K562 (cell line): ENCODE measurements at regions not wholly inside any gene's neighbourhood (a gene's known extent, or its start where the extent isn't known, plus 50 kb on each side); places are given as distances from the start of the nearest gene placed in this dataset.

Source experiments
- ATAC-seq: fragments of 200-7000 bp; cut with Tn5 transposase; 3 replicates; pipeline ENCODE4 v1.9.1; 2020; ENCODE audit warnings: moderate library complexity
- BruUV-seq: library from RNA; stranded (reverse); fragments of 400-500 nt; replicated peaks from 2 replicates; lab custom pipeline; 2021; lab: Mats Ljungman, UMichigan
- CTCF ChIA-PET: fragments of 300-600 bp; formaldehyde crosslinking; extraction: SDS; loops from one replicate; lab custom pipeline; 2021; ENCODE audit warnings: low intra/inter-chr PET ratio; lab: Yijun Ruan, JAX
- POLR2A ChIA-PET: fragments of 300-600, 350-650 bp; sonication (Branson Sonifier 250); formaldehyde crosslinking; extraction: SDS; loops from one replicate; lab custom pipeline; 2021; ENCODE audit warnings: antibody characterized with exemption, inconsistent platforms; lab: Yijun Ruan, JAX
- DNase-seq, 4 experiments: peaks; one replicate each; pipeline versions ENCODE4 v3.0.0 to v3.0.0-alpha.2; 2011 to 2018; ENCODE audit warnings: low spot score in 3 of 4, mixed read lengths in 3 of 4; ENCODE audit errors: extremely low read depth in 1 of 4
- FAIRE-seq: peaks from 2 replicates; lab custom pipeline; 2011; peaks lifted over from hg19 to GRCh38; lab: Jason Lieb, UNC
- H2AFZ ChIP-seq: 2 replicates; pipeline ENCODE4 v1.6.0; 2011; ENCODE audit warnings: low read depth, low read length, control low read depth, inconsistent platforms
- H3K27ac ChIP-seq: fragments of 200-600 bp; 3 replicates; pipeline ENCODE4 v1.8.0; 2011; ENCODE audit warnings: low read depth, mild to moderate bottlenecking, control low read depth, inconsistent platforms, low read length, moderate library complexity, mixed read lengths; ENCODE audit errors: extremely low read depth
- H3K27me3 ChIP-seq, 2 experiments: fragments of 300-600 bp in 1 of 2; 2 replicates in 1 of 2; 3 replicates in 1 of 2; pipeline versions ENCODE4 v1.6.0 to v1.8.0; 2011; ENCODE audit warnings: inconsistent platforms in 2 of 2, low read length in 2 of 2, mild to moderate bottlenecking in 1 of 2, mixed read lengths in 1 of 2, moderate library complexity in 1 of 2; ENCODE audit not compliant: control insufficient read depth in 2 of 2, insufficient read depth in 2 of 2
- H3K36me3 ChIP-seq: fragments of 300-600 bp; 3 replicates; pipeline ENCODE4 v1.8.0; 2011; ENCODE audit warnings: mild to moderate bottlenecking, low read length, inconsistent platforms; ENCODE audit not compliant: control insufficient read depth, insufficient read depth
- H3K4me1 ChIP-seq, 2 experiments: fragments of 200-600 bp in 1 of 2; replicated peaks in 1 of 2; 2 replicates in 1 of 2; 3 replicates in 1 of 2; pipeline versions ENCODE4 v1.5.1 to v1.8.0; 2011; ENCODE audit warnings: inconsistent platforms in 2 of 2, low read length in 2 of 2, mild to moderate bottlenecking in 1 of 2, mixed read lengths in 1 of 2, moderate library complexity in 1 of 2; ENCODE audit not compliant: control insufficient read depth in 2 of 2, insufficient read depth in 2 of 2
- H3K4me2 ChIP-seq: 2 replicates; pipeline ENCODE4 v1.6.1; 2011; ENCODE audit warnings: low read length, control low read depth, inconsistent platforms, mixed read lengths; ENCODE audit not compliant: insufficient read depth
- H3K4me3 ChIP-seq: fragments of 200-600 bp; sonication (generic), shearing (Covaris generic); 2 replicates; pipeline ENCODE4 v1.5.1; 2016; ENCODE audit warnings: control low read depth, inconsistent platforms
- H3K79me2 ChIP-seq: fragments of 200-600 bp; 3 replicates; pipeline ENCODE4 v1.8.0; 2011; ENCODE audit warnings: low read length, inconsistent platforms; ENCODE audit not compliant: control insufficient read depth, insufficient read depth
- H3K9ac ChIP-seq, 2 experiments: 2 replicates each; pipeline versions ENCODE4 v1.6.0 to v1.6.1; 2011; ENCODE audit warnings: low read depth in 2 of 2, low read length in 2 of 2, control low read depth in 1 of 2, inconsistent platforms in 1 of 2, mild to moderate bottlenecking in 1 of 2, mixed read lengths in 1 of 2; ENCODE audit not compliant: insufficient read depth in 1 of 2
- H3K9me1 ChIP-seq: one replicate; pipeline ENCODE4 v1.6.0; 2011; ENCODE audit warnings: inconsistent platforms, mild to moderate bottlenecking, low read length, moderate library complexity; ENCODE audit not compliant: control insufficient read depth, insufficient read depth
- H3K9me3 ChIP-seq: replicated peaks from 2 replicates; pipeline ENCODE4 v1.5.1; 2011; ENCODE audit warnings: low read depth, low read length, inconsistent platforms; ENCODE audit not compliant: control insufficient read depth, insufficient read depth
- H4K20me1 ChIP-seq: replicated peaks from 2 replicates; pipeline ENCODE4 v1.6.1; 2011; ENCODE audit warnings: low read length, inconsistent platforms, mixed read lengths; ENCODE audit not compliant: control insufficient read depth, insufficient read depth
- ARID2 ChIP-seq: fragments of 450-650 bp; IDR thresholded peaks from 2 replicates; pipeline ENCODE4 v1.6.1; 2017; ENCODE audit warnings: antibody characterized with exemption, mild to moderate bottlenecking
- DMBX1 ChIP-seq: fragments of 250-450 bp; sonication (Bioruptor Pico); IDR thresholded peaks from 2 replicates; pipeline ENCODE4 v1.8.0; 2022; ENCODE audit warnings: inconsistent platforms, mild to moderate bottlenecking, moderate library complexity, borderline replicate concordance
- FOXA1 ChIP-seq: fragments of 450-650 bp; IDR thresholded peaks from 2 replicates; pipeline ENCODE4 v1.6.1; 2016; ENCODE audit warnings: mild to moderate bottlenecking, borderline replicate concordance
- GABPB1 ChIP-seq: sonication (generic); formaldehyde crosslinking; IDR thresholded peaks from 2 replicates; pipeline ENCODE4 v1.8.0; 2022; ENCODE audit warnings: mild to moderate bottlenecking, missing genetic modification reagents
- HDAC2 ChIP-seq: fragments of 450-650 bp; IDR thresholded peaks from 2 replicates; pipeline ENCODE4 v1.6.1; 2016; ENCODE audit warnings: mild to moderate bottlenecking
- IRF2 ChIP-seq: sonication (generic); formaldehyde crosslinking; IDR thresholded peaks from 2 replicates; pipeline ENCODE4 v1.8.1; 2022; ENCODE audit warnings: mild to moderate bottlenecking, missing genetic modification reagents
- L3MBTL2 ChIP-seq: fragments of 450-650 bp; IDR thresholded peaks from 2 replicates; pipeline ENCODE4 v1.6.1; 2016; ENCODE audit warnings: mild to moderate bottlenecking, moderate library complexity
- MCM7 ChIP-seq, 2 experiments: fragments of 450-650 bp; IDR thresholded peaks; 2 replicates each; pipeline ENCODE4 v1.6.1; 2016 to 2018
- MEIS2 ChIP-seq: fragments of 450-650 bp; IDR thresholded peaks from 2 replicates; pipeline ENCODE4 v1.6.1; 2014; ENCODE audit warnings: mild to moderate bottlenecking; ENCODE audit not compliant: partially characterized antibody
- NR2C2 ChIP-seq, 2 experiments: fragments of 200-800 bp in 1 of 2; sonication (Bioruptor generic) in 1 of 2; sonication (generic) in 1 of 2; formaldehyde crosslinking in 1 of 2; IDR thresholded peaks; 2 replicates each; pipeline versions ENCODE4 v1.6.1 to v1.8.0; 2016 to 2022; ENCODE audit warnings: mild to moderate bottlenecking in 1 of 2, missing compliant biosample characterization in 1 of 2, missing genetic modification characterization in 1 of 2, missing genetic modification reagents in 1 of 2
- NR2F6 ChIP-seq: fragments of 450-650 bp; formaldehyde crosslinking; IDR thresholded peaks from 2 replicates; pipeline ENCODE4 v1.4.0; 2020; ENCODE audit warnings: mild to moderate bottlenecking
- SP2 ChIP-seq: IDR thresholded peaks from 2 replicates; pipeline ENCODE4 v1.6.1; 2011; ENCODE audit warnings: mild to moderate bottlenecking, low read depth, low read length, moderate library complexity; ENCODE audit not compliant: poor library complexity, severe bottlenecking; ENCODE audit errors: extremely low read depth
- U2AF1 ChIP-seq: fragments of 200-400 bp; formaldehyde crosslinking; optimal IDR thresholded peaks from 2 replicates; pipeline ENCODE3; 2017; ENCODE audit warnings: mild to moderate bottlenecking, low read depth, low read length, moderate library complexity
- U2AF2 ChIP-seq: fragments of 200-400 bp; formaldehyde crosslinking; optimal IDR thresholded peaks from 2 replicates; pipeline ENCODE3; 2017; ENCODE audit warnings: low read depth, mild to moderate bottlenecking, low read length
- ZNF589 ChIP-seq: fragments of 200-800 bp; sonication (Bioruptor generic); IDR thresholded peaks from 2 replicates; pipeline ENCODE4 v1.6.1; 2016; ENCODE audit warnings: low read depth, missing genetic modification characterization, missing compliant biosample characterization
- WGBS: fragments of 100-300 bp; shearing (Covaris generic); methylation state at CpG from one replicate; pipeline ENCODE4 v1.1.6; 2016; ENCODE audit warnings: low coverage, mixed read lengths; ENCODE audit not compliant: insufficient coverage; ENCODE audit errors: missing lambda C conversion rate; 5-methylcytosine and 5-hydroxymethylcytosine counted together
- in situ Hi-C: fragments of 300-500 bp; cut with MboI; formaldehyde crosslinking; loops from 4 replicates; pipeline ENCODE4 v1.15.0; 2018; ENCODE audit warnings: inconsistent platforms, mixed read lengths
- intact Hi-C: fragments of 100-400 bp; cut with micrococcal nuclease; formaldehyde crosslinking; loops from 2 replicates; pipeline ENCODE4 v1.14.2; 2022
- TF ChIP-seq, protein P1 (sequence below): fragments of 450-650 bp; IDR thresholded peaks from 2 replicates; pipeline ENCODE4 v1.6.1; 2016; ENCODE audit warnings: missing biosample characterization, missing genetic modification characterization
- TF ChIP-seq, protein P2 (sequence below), 2 experiments: fragments of 450-650 bp; IDR thresholded peaks; 2 replicates each; pipeline ENCODE4 v1.6.1; 2016
- TF ChIP-seq, protein P3 (sequence below), 2 experiments: IDR thresholded peaks; 2 replicates each; pipeline ENCODE4 v1.6.1; 2011; ENCODE audit warnings: borderline replicate concordance in 1 of 2, control low read depth in 1 of 2, low read depth in 1 of 2, low read length in 1 of 2, mild to moderate bottlenecking in 1 of 2, mixed read lengths in 1 of 2, moderate library complexity in 1 of 2; ENCODE audit not compliant: insufficient read depth in 1 of 2, insufficient read length in 1 of 2, poor library complexity in 1 of 2, severe bottlenecking in 1 of 2; ENCODE audit errors: extremely low read depth in 1 of 2

DNA sequence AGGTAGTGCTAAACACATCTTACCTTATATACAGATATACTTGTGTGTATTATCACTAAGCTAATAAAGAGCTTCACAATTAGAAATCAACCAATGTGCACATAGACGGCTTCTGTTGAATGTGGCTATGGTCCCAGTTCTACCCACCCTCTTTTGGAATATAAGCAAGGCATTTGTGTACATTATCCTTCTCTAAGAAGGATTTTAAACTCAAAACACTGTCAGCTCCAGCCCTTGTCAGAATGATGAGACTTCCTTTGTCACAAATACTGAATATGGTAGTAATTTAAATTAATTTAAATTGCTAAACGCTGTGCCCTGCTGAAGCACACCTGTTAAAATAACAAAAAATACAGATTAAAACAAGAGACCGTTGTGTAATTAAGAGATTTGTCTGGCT, 107.9 kb upstream of the GRAMD2B start:
- Histone ChIP-seq H3K4me1 (no peaks in the 10 kb centered on the region), H3K9me1 (no peaks in the 10 kb centered on the region), H3K9me3 (no peaks in the 10 kb centered on the region), H3K36me3 (no peaks in the 10 kb centered on the region), H3K27me3 (no peaks in the 10 kb centered on the region; a peak in 1 of 5 replicates), H3K79me2 (no peaks in the 10 kb centered on the region), H4K20me1 (no peaks in the 10 kb centered on the region), H3K27ac (no peak overlapping the region), H2AFZ (no peak overlapping the region), H3K9ac (no peak overlapping the region), H3K4me2 (no peak overlapping the region), H3K4me3 (no peak overlapping the region)
- ChIA-PET CTCF (no interaction called here), POLR2A (interaction anchor here (0.6 kb wide), 1 partner anchor 244 kb away, joined by 3 read pairs; no protein-coding TSS in a partner anchor)
- WGBS: 0% methylated on average over 3 of the region's 3 CpGs
- intact Hi-C loops (no loop called here), in situ Hi-C loops (no loop called here)
- DNase-seq (no peak), ATAC-seq (no peak), FAIRE-seq (no peak)
- BruUV-seq: no TSS peak
- TF ChIP-seq HDAC2: no peak
- no peak for TF ChIP-seq GABPB1 (CRISPR knock-in tag)
- no peak for TF ChIP-seq U2AF1
- TF ChIP-seq L3MBTL2: no peak
- TF ChIP-seq FOXA1: no peak
- TF ChIP-seq IRF2 (CRISPR knock-in tag): no peak
- TF ChIP-seq SP2: no peak
- TF ChIP-seq NR2F6 (CRISPR knock-in tag): no peak
- no peak for TF ChIP-seq MEIS2
- no peak for TF ChIP-seq MCM7 (IDR thresholded peaks at IDR 0.05)
- TF ChIP-seq DMBX1 (CRISPR knock-in tag): no peak
- TF ChIP-seq, protein P1, sequence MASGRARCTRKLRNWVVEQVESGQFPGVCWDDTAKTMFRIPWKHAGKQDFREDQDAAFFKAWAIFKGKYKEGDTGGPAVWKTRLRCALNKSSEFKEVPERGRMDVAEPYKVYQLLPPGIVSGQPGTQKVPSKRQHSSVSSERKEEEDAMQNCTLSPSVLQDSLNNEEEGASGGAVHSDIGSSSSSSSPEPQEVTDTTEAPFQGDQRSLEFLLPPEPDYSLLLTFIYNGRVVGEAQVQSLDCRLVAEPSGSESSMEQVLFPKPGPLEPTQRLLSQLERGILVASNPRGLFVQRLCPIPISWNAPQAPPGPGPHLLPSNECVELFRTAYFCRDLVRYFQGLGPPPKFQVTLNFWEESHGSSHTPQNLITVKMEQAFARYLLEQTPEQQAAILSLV: no peak
- TF ChIP-seq, protein P2, sequence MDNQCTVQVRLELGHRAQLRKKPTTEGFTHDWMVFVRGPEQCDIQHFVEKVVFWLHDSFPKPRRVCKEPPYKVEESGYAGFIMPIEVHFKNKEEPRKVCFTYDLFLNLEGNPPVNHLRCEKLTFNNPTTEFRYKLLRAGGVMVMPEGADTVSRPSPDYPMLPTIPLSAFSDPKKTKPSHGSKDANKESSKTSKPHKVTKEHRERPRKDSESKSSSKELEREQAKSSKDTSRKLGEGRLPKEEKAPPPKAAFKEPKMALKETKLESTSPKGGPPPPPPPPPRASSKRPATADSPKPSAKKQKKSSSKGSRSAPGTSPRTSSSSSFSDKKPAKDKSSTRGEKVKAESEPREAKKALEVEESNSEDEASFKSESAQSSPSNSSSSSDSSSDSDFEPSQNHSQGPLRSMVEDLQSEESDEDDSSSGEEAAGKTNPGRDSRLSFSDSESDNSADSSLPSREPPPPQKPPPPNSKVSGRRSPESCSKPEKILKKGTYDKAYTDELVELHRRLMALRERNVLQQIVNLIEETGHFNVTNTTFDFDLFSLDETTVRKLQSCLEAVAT (IDR thresholded peaks at IDR 0.05): no peak
- no peak for TF ChIP-seq ARID2
- TF ChIP-seq, protein P3, sequence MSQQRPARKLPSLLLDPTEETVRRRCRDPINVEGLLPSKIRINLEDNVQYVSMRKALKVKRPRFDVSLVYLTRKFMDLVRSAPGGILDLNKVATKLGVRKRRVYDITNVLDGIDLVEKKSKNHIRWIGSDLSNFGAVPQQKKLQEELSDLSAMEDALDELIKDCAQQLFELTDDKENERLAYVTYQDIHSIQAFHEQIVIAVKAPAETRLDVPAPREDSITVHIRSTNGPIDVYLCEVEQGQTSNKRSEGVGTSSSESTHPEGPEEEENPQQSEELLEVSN (IDR thresholded peaks at IDR 0.05; ENCODE audit: borderline replicate concordance in 1 of 2, extremely low read depth in 1 of 2, insufficient read depth in 1 of 2, insufficient read length in 1 of 2, low read depth in 1 of 2, low read length in 1 of 2, poor library complexity in 1 of 2, severe bottlenecking in 1 of 2): no peak
- no peak for TF ChIP-seq ZNF589
- no peak for TF ChIP-seq U2AF2
- TF ChIP-seq NR2C2 (CRISPR knock-in tag; IDR thresholded peaks at IDR 0.05): no peak
- TF ChIP-seq NR2C2 (tag; IDR thresholded peaks at IDR 0.05): no peak
